SK-N-SH (cell line): ENCODE measurements at regions not wholly inside any gene's neighbourhood (a gene's known extent, or its start where the extent isn't known, plus 50 kb on each side); places are given as distances from the start of the nearest gene placed in this dataset.

Source experiments
- CTCF ChIA-PET: fragments of 300-600, 350-600 bp; formaldehyde crosslinking; extraction: SDS; loops from one replicate; lab custom pipeline; 2021; lab: Yijun Ruan, JAX
- POLR2A ChIA-PET: fragments of 350-600 bp; sonication (Branson Sonifier 250); formaldehyde crosslinking; extraction: SDS; loops from one replicate; lab custom pipeline; 2020; ENCODE audit warnings: antibody characterized with exemption, inconsistent platforms; lab: Yijun Ruan, JAX
- DNase-seq: peaks from one replicate; pipeline ENCODE4 v3.0.0; 2012
- H2AFZ ChIP-seq: fragments of 200-600 bp; sonication (generic); 2 replicates; pipeline ENCODE4 v1.8.1; 2016; ENCODE audit warnings: antibody characterized with exemption, mild to moderate bottlenecking, low read depth
- H3F3A ChIP-seq: fragments of 200-600 bp; sonication (generic); replicated peaks from 2 replicates; pipeline ENCODE3; 2016; ENCODE audit warnings: antibody characterized with exemption, mild to moderate bottlenecking; ENCODE audit not compliant: insufficient read depth
- H3K27ac ChIP-seq, 2 experiments: fragments of 200-500 bp in 1 of 2; fragments of 200-600 bp in 1 of 2; sonication (Bioruptor generic) in 1 of 2; sonication (generic), shearing (Covaris generic) in 1 of 2; 2 replicates each; pipeline versions ENCODE4 v1.5.1 to v1.6.1; 2014 to 2016; ENCODE audit warnings: low read depth in 2 of 2, inconsistent platforms in 1 of 2, low read length in 1 of 2, mild to moderate bottlenecking in 1 of 2, mixed read lengths in 1 of 2
- H3K27me3 ChIP-seq: fragments of 200-600 bp; sonication (generic), shearing (Covaris generic); 2 replicates; pipeline ENCODE4 v1.6.1; 2016; ENCODE audit warnings: mixed run types; ENCODE audit not compliant: insufficient read depth
- H3K36me3 ChIP-seq, 2 experiments: fragments of 200-500 bp in 1 of 2; fragments of 200-600 bp in 1 of 2; sonication (Bioruptor generic) in 1 of 2; sonication (generic) in 1 of 2; replicated peaks in 1 of 2; 2 replicates each; pipeline versions ENCODE3 to v1.5.1; 2014 to 2016; ENCODE audit warnings: low read length in 1 of 2, mild to moderate bottlenecking in 1 of 2; ENCODE audit not compliant: insufficient read depth in 2 of 2, control insufficient read depth in 1 of 2
- H3K4me1 ChIP-seq, 2 experiments: fragments of 200-500 bp in 1 of 2; fragments of 200-600 bp in 1 of 2; sonication (Bioruptor generic) in 1 of 2; sonication (generic), shearing (Covaris generic) in 1 of 2; 2 replicates each; pipeline versions ENCODE4 v1.5.1 to v1.6.1; 2014 to 2016; ENCODE audit warnings: low read depth in 1 of 2, low read length in 1 of 2, mixed run types in 1 of 2; ENCODE audit not compliant: insufficient read depth in 2 of 2, control insufficient read depth in 1 of 2
- H3K4me2 ChIP-seq: fragments of 200-600 bp; sonication (generic), shearing (Covaris generic); 2 replicates; pipeline ENCODE4 v1.6.1; 2017; ENCODE audit warnings: mixed run types
- H3K4me3 ChIP-seq, 2 experiments: fragments of 200-500 bp in 1 of 2; fragments of 200-600 bp in 1 of 2; sonication (Bioruptor generic) in 1 of 2; sonication (generic), shearing (Covaris generic) in 1 of 2; 2 replicates each; pipeline versions ENCODE4 v1.5.1 to v1.8.1; 2014 to 2016; ENCODE audit warnings: low read depth in 2 of 2, inconsistent platforms in 1 of 2, low read length in 1 of 2, mild to moderate bottlenecking in 1 of 2, mixed read lengths in 1 of 2, moderate library complexity in 1 of 2
- H3K79me2 ChIP-seq: fragments of 200-600 bp; sonication (generic); 2 replicates; pipeline ENCODE4 v1.8.1; 2017; ENCODE audit warnings: mild to moderate bottlenecking; ENCODE audit not compliant: insufficient read depth
- H3K9ac ChIP-seq: fragments of 200-600 bp; sonication (generic); 2 replicates; pipeline ENCODE4 v1.6.1; 2017; ENCODE audit warnings: mixed run types
- H3K9me2 ChIP-seq: fragments of 200-600 bp; sonication (generic); 2 replicates; pipeline ENCODE4 v1.6.1; 2017; ENCODE audit warnings: mixed run types
- H3K9me3 ChIP-seq: fragments of 200-600 bp; sonication (generic); 2 replicates; pipeline ENCODE4 v1.6.1; 2017; ENCODE audit warnings: mixed run types, mild to moderate bottlenecking, moderate library complexity
- H4K20me1 ChIP-seq: fragments of 200-600 bp; sonication (generic); 2 replicates; pipeline ENCODE4 v1.6.1; 2017; ENCODE audit warnings: mild to moderate bottlenecking, mixed run types; ENCODE audit not compliant: insufficient read depth
- CHD2 ChIP-seq: fragments of 150-350 bp; IDR thresholded peaks from 2 replicates; pipeline ENCODE4 v1.6.1; 2018; ENCODE audit warnings: low read length; ENCODE audit not compliant: partially characterized antibody
- ELF1 ChIP-seq: IDR thresholded peaks from 2 replicates; pipeline ENCODE4 v1.4.0; 2012
- EZH2phosphoT487 ChIP-seq: fragments of 200-600 bp; sonication (generic); IDR thresholded peaks from 2 replicates; pipeline ENCODE4 v1.6.1; 2017; ENCODE audit warnings: low read depth, mixed run types, mild to moderate bottlenecking, antibody characterized with exemption, moderate library complexity, borderline replicate concordance
- GATA2 ChIP-seq: sonication (generic); formaldehyde crosslinking; IDR thresholded peaks from 2 replicates; pipeline ENCODE4 v1.5.0; 2020; ENCODE audit warnings: mild to moderate bottlenecking, missing genetic modification reagents
- JUND ChIP-seq: IDR thresholded peaks from 2 replicates; pipeline ENCODE4 v1.4.0; 2012
- MXI1 ChIP-seq: IDR thresholded peaks from 2 replicates; pipeline ENCODE4 v1.6.1; 2012; ENCODE audit warnings: mild to moderate bottlenecking, low read depth, low read length, improper control_type of control experiment
- NFIC ChIP-seq: IDR thresholded peaks from 2 replicates; pipeline ENCODE4 v1.4.0; 2012; ENCODE audit warnings: borderline replicate concordance
- NRF1 ChIP-seq: IDR thresholded peaks from 2 replicates; pipeline ENCODE4 v1.6.1; 2012; ENCODE audit warnings: low read depth, mild to moderate bottlenecking, low read length
- POLR2AphosphoS5 ChIP-seq: IDR thresholded peaks from 2 replicates; pipeline ENCODE4 v1.6.1; 2012; ENCODE audit warnings: low read depth, low read length
- RCOR1 ChIP-seq: fragments of 150-350 bp; IDR thresholded peaks from 2 replicates; pipeline ENCODE4 v1.6.1; 2017; ENCODE audit warnings: antibody characterized with exemption, low read length
- RXRA ChIP-seq: IDR thresholded peaks from 2 replicates; pipeline ENCODE4 v1.4.0; 2012; ENCODE audit warnings: low read depth, mild to moderate bottlenecking, borderline replicate concordance
- SMC3 ChIP-seq: IDR thresholded peaks from 2 replicates; pipeline ENCODE4 v1.6.1; 2012; ENCODE audit warnings: low read depth, low read length, improper control_type of control experiment
- TAF1 ChIP-seq: IDR thresholded peaks from 2 replicates; pipeline ENCODE4 v1.6.1; 2012; ENCODE audit warnings: low read depth, mild to moderate bottlenecking, low read length, moderate library complexity, borderline replicate concordance
- TCF12 ChIP-seq: IDR thresholded peaks from 2 replicates; pipeline ENCODE4 v1.4.0; 2012
- YY1 ChIP-seq: IDR thresholded peaks from 2 replicates; pipeline ENCODE4 v1.4.0; 2012; ENCODE audit warnings: low read depth, mild to moderate bottlenecking
- WGBS: methylation state at CpG from one replicate; pipeline ENCODE4 v1.1.6; 2017; ENCODE audit warnings: low lambda C conversion rate; 5-methylcytosine and 5-hydroxymethylcytosine counted together
- TF ChIP-seq, protein P1 (sequence below): fragments of 150-350 bp; IDR thresholded peaks from 2 replicates; pipeline ENCODE4 v1.6.1; 2017; ENCODE audit warnings: antibody characterized with exemption, low read length, low read depth, borderline replicate concordance
- TF ChIP-seq, protein P2 (sequence below): IDR thresholded peaks from 2 replicates; pipeline ENCODE4 v1.6.1; 2012; ENCODE audit warnings: mild to moderate bottlenecking, low read depth, low read length, moderate library complexity
- TF ChIP-seq, protein P3 (sequence below): IDR thresholded peaks from 2 replicates; pipeline ENCODE4 v1.4.0; 2012; ENCODE audit warnings: low read depth
- TF ChIP-seq, protein P4 (sequence below): fragments of 150-350 bp; IDR thresholded peaks from 2 replicates; pipeline ENCODE4 v1.6.1; 2016; ENCODE audit warnings: mild to moderate bottlenecking, low read depth, low read length
- TF ChIP-seq, protein P5 (sequence below): IDR thresholded peaks from 2 replicates; pipeline ENCODE4 v1.4.0; 2012; ENCODE audit warnings: low read depth, borderline replicate concordance

DNA sequence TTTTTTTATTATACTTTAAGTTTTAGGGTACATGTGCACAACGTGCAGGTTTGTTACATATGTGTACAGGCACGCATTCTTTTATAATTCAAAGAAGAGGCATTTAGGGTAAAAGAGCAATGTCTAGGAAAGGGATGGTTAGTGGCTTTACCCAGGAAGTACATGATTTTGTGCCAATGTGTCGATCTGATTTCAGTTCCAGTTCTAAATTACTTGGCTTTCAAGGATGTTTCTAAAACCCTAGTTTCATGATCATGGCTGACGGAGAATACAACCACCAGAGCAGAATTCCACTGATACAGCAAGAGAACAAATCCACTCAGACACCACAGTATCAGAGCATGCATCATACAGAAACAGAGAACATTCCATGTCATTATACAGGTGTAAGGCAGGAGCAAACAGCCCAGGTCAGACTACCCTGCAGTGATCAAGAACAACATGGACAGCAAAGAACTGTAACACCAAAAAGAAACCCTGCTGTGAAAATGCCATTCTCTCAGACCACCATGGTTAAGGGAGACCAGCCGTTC lies 116.7 kb upstream of the STK17B start:
- peaks cover 16% of the 10 kb centered on the region for H3F3A ChIP-seq
- H3K4me2 ChIP-seq = no peak overlapping the region
- no peaks in the 10 kb centered on the region for H3K27me3 ChIP-seq
- DNase-seq = no peak
- no peaks in the 10 kb centered on the region for H3K9me2 ChIP-seq
- TF ChIP-seq, protein P1, sequence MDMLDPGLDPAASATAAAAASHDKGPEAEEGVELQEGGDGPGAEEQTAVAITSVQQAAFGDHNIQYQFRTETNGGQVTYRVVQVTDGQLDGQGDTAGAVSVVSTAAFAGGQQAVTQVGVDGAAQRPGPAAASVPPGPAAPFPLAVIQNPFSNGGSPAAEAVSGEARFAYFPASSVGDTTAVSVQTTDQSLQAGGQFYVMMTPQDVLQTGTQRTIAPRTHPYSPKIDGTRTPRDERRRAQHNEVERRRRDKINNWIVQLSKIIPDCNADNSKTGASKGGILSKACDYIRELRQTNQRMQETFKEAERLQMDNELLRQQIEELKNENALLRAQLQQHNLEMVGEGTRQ = no peak
- TF ChIP-seq, protein P2, sequence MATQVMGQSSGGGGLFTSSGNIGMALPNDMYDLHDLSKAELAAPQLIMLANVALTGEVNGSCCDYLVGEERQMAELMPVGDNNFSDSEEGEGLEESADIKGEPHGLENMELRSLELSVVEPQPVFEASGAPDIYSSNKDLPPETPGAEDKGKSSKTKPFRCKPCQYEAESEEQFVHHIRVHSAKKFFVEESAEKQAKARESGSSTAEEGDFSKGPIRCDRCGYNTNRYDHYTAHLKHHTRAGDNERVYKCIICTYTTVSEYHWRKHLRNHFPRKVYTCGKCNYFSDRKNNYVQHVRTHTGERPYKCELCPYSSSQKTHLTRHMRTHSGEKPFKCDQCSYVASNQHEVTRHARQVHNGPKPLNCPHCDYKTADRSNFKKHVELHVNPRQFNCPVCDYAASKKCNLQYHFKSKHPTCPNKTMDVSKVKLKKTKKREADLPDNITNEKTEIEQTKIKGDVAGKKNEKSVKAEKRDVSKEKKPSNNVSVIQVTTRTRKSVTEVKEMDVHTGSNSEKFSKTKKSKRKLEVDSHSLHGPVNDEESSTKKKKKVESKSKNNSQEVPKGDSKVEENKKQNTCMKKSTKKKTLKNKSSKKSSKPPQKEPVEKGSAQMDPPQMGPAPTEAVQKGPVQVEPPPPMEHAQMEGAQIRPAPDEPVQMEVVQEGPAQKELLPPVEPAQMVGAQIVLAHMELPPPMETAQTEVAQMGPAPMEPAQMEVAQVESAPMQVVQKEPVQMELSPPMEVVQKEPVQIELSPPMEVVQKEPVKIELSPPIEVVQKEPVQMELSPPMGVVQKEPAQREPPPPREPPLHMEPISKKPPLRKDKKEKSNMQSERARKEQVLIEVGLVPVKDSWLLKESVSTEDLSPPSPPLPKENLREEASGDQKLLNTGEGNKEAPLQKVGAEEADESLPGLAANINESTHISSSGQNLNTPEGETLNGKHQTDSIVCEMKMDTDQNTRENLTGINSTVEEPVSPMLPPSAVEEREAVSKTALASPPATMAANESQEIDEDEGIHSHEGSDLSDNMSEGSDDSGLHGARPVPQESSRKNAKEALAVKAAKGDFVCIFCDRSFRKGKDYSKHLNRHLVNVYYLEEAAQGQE = no peak
- TF ChIP-seq POLR2AphosphoS5 (no peak), RXRA (no peak), GATA2 (no peak), ELF1 (no peak), NRF1 (no peak), JUND (no peak)
- TF ChIP-seq, protein P3, sequence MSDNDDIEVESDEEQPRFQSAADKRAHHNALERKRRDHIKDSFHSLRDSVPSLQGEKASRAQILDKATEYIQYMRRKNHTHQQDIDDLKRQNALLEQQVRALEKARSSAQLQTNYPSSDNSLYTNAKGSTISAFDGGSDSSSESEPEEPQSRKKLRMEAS = no peak
- H3K27ac ChIP-seq = no peak overlapping the region
- POLR2A ChIA-PET = no interaction called here
- H3K4me3 ChIP-seq = no peak overlapping the region
- CTCF ChIA-PET = no interaction called here
- no peak overlapping the region for H3K9ac ChIP-seq
- peaks cover 2 to 19% of the 10 kb centered on the region in 2 experiments; a peak in 1 of 4 replicates for H3K4me1 ChIP-seq
- 84% methylated on average over 5 of the region's 5 CpGs for WGBS
- H3K9me3 ChIP-seq = no peaks in the 10 kb centered on the region
- H3K79me2 ChIP-seq = no peaks in the 10 kb centered on the region
- no peaks in the 10 kb centered on the region for H4K20me1 ChIP-seq
- H3K36me3 ChIP-seq = no peaks in the 10 kb centered on the region
- H2AFZ ChIP-seq = no peak overlapping the region

DNA sequence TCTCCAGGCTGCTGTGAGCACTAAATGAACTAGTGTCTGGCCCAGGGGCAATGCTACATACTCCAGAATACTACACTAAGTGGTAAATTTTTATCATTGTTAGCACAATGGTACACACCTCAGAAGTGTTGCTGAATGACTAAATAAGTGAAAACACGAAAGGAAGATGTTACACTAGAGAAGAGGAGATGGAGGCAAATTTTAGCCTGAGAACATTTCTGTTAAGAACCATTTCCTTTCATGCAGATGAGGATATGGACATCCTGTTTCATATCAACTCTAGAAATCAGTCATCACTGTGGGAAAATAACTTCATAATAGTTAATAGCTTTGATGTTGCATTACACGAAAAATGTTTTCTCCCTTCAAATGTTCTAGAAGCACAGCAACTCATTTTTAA lies 117.6 kb upstream of the STK17B start:
- no peak for DNase-seq
- H2AFZ ChIP-seq = no peak overlapping the region
- H3K27me3 ChIP-seq = no peaks in the 10 kb centered on the region
- no peaks in the 10 kb centered on the region for H3K9me3 ChIP-seq
- H3K9me2 ChIP-seq = no peaks in the 10 kb centered on the region
- no peaks in the 10 kb centered on the region for H4K20me1 ChIP-seq
- POLR2A ChIA-PET = no interaction called here
- no peak overlapping the region for H3K4me3 ChIP-seq
- no peaks in the 10 kb centered on the region for H3K79me2 ChIP-seq
- H3K9ac ChIP-seq = no peak overlapping the region
- H3K36me3 ChIP-seq = no peaks in the 10 kb centered on the region
- WGBS = 50% methylated on average over 2 of the region's 2 CpGs
- H3F3A ChIP-seq = peaks cover 20% of the 10 kb centered on the region
- CTCF ChIA-PET = interaction anchor here (0.9 to 1.5 kb wide), 2 partner anchors 9 to 48 kb away, joined by 3 to 4 read pairs; no protein-coding TSS in a partner anchor
- peaks cover 4 to 23% of the 10 kb centered on the region in 2 experiments; a peak in 3 of 4 replicates for H3K4me1 ChIP-seq
- H3K4me2 ChIP-seq = no peak overlapping the region
- H3K27ac ChIP-seq = no peak overlapping the region
- TF ChIP-seq CHD2 = no peak
- no peak for TF ChIP-seq NFIC
- TF ChIP-seq YY1 = no peak
- no peak for TF ChIP-seq RCOR1
- TF ChIP-seq ELF1 = no peak
- TF ChIP-seq, protein P4, sequence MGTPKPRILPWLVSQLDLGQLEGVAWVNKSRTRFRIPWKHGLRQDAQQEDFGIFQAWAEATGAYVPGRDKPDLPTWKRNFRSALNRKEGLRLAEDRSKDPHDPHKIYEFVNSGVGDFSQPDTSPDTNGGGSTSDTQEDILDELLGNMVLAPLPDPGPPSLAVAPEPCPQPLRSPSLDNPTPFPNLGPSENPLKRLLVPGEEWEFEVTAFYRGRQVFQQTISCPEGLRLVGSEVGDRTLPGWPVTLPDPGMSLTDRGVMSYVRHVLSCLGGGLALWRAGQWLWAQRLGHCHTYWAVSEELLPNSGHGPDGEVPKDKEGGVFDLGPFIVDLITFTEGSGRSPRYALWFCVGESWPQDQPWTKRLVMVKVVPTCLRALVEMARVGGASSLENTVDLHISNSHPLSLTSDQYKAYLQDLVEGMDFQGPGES = no peak
- no peak for TF ChIP-seq TAF1
- no peak for TF ChIP-seq MXI1
- no peak for TF ChIP-seq NRF1
- no peak for TF ChIP-seq TCF12
- no peak for TF ChIP-seq EZH2phosphoT487
- TF ChIP-seq, protein P5, sequence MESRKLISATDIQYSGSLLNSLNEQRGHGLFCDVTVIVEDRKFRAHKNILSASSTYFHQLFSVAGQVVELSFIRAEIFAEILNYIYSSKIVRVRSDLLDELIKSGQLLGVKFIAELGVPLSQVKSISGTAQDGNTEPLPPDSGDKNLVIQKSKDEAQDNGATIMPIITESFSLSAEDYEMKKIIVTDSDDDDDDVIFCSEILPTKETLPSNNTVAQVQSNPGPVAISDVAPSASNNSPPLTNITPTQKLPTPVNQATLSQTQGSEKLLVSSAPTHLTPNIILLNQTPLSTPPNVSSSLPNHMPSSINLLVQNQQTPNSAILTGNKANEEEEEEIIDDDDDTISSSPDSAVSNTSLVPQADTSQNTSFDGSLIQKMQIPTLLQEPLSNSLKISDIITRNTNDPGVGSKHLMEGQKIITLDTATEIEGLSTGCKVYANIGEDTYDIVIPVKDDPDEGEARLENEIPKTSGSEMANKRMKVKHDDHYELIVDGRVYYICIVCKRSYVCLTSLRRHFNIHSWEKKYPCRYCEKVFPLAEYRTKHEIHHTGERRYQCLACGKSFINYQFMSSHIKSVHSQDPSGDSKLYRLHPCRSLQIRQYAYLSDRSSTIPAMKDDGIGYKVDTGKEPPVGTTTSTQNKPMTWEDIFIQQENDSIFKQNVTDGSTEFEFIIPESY = no peak
- TF ChIP-seq SMC3 = no peak
